ENCODE measurements at regions not wholly inside any gene's neighbourhood (a gene's known extent, or its start where the extent isn't known, plus 50 kb on each side); places are given as distances from the start of the nearest gene placed in this dataset.

DNA sequence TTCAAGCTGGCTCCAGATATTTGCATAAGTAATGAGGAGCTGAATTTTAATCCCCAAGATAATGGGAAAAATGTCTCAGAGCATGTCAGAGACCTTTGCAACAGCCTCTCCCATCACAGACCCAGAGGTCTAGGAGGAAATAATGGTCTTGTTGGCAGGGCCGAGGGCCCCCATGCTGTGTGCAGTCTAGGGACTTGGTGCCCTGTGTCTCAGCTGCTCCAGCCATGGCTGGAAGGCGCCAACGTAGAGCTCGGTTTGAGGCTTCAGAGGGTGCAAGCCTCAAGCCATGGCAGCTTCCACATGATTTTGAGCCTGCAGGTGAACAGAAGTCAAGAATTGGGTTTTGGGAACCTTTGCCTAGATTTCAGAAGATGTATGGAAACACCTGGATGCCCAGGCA, 134.7 kb downstream of the LYPLAL1 start (continued):
- TF ChIP-seq, protein P1, sequence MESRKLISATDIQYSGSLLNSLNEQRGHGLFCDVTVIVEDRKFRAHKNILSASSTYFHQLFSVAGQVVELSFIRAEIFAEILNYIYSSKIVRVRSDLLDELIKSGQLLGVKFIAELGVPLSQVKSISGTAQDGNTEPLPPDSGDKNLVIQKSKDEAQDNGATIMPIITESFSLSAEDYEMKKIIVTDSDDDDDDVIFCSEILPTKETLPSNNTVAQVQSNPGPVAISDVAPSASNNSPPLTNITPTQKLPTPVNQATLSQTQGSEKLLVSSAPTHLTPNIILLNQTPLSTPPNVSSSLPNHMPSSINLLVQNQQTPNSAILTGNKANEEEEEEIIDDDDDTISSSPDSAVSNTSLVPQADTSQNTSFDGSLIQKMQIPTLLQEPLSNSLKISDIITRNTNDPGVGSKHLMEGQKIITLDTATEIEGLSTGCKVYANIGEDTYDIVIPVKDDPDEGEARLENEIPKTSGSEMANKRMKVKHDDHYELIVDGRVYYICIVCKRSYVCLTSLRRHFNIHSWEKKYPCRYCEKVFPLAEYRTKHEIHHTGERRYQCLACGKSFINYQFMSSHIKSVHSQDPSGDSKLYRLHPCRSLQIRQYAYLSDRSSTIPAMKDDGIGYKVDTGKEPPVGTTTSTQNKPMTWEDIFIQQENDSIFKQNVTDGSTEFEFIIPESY (IDR thresholded peaks at IDR 0.05; ENCODE audit: extremely low read depth, insufficient replicate concordance, low read length) = no peak
- no peak for TF ChIP-seq SRF (IDR thresholded peaks at IDR 0.05; ENCODE audit: low read depth)

DNA sequence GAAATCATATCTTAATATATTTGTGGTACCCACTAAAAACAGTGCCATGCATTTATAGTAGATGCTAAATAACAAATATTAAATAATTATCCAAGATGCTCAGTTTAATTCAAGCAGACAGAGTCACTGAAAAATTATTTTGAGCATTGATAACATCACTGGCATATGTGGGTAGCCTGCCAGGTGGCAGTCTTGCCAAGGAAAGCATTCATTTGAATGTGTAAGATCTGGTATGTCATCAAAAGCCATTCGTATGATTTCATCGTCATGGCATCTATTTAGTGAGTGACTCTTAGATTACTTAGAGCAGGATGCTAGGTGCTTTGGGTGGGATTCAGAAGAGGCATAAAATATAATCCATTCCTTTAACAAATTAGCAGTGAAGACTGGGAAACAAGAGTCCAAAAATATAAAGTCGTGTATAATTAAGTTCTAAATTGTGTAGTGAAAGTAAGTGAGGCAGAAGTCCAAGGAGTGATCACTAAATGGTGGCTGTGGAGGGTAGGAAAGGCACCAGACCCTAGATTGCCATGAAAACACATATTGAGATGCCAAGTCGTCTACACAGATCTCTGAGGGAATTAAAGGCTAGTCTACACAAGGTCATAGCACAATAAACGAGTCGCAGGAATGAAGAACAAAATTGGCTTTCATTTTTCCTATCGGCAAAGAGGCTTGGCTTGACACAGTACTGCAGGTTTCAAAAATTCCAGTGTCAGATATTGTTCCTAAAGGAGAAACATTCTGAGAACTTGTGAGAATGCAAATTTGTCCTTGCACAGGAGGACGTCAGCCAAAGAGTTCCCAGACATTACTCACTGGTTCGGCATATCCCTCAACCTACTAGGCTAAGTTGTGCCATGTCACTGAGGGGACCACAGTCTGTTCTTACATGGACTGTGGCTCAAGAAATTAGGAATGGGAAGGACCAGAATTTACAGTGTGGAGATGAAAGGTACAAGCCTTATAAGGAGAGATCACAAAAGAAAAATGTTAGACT, 130.8 kb downstream of the LYPLAL1 start:
- no peak overlapping the region for H2AFZ ChIP-seq (ENCODE audit: low read depth, low read length, poor library complexity, severe bottlenecking)

More for the DNA sequence above, 130.8 kb downstream of the LYPLAL1 start:
- ChIA-PET POLR2A (no interaction called here), CTCF (no interaction called here), RAD21 (ENCODE audit: low non-redundant PET in 1 of 2, low total read pairs in 2 of 2, uncharacterized antibody in 2 of 2, unreplicated experiment in 2 of 2) (interaction anchor here in 1 of 2 experiments (0.6 kb wide), 1 partner anchor 81 kb away, joined by 3 read pairs; no protein-coding TSS in a partner anchor)
- H3K4me1 ChIP-seq (ENCODE audit: control insufficient read depth in 1 of 2, insufficient read depth in 2 of 2, low read length in 2 of 2) = peaks cover 0 to 6% of the 10 kb centered on the region in 2 experiments; a peak in 2 of 4 replicates
- H3K36me3 ChIP-seq (ENCODE audit: control insufficient read depth in 1 of 2, insufficient read depth in 2 of 2, low read length in 2 of 2) = no peaks in the 10 kb centered on the region
- no peaks in the 10 kb centered on the region for H3K9me2 ChIP-seq (ENCODE audit: insufficient read depth)
- no peaks in the 10 kb centered on the region for H3K27me3 ChIP-seq (ENCODE audit: insufficient read depth, low read length)
- no peak overlapping the region for H3K9ac ChIP-seq (ENCODE audit: low read length)
- ATAC-seq (no peak), DNase-seq (ENCODE audit: low read depth, low spot score) (no peak)
- H3K27ac ChIP-seq (ENCODE audit: low read depth, low read length) = no peak overlapping the region
- H3K4me3 ChIP-seq (replicated peaks in 1 of 2; ENCODE audit: low read depth in 1 of 2, low read length in 2 of 2) = no peak overlapping the region
- H4K20me1 ChIP-seq (ENCODE audit: insufficient read depth) = no peaks in the 10 kb centered on the region
- TF ChIP-seq, protein P2, sequence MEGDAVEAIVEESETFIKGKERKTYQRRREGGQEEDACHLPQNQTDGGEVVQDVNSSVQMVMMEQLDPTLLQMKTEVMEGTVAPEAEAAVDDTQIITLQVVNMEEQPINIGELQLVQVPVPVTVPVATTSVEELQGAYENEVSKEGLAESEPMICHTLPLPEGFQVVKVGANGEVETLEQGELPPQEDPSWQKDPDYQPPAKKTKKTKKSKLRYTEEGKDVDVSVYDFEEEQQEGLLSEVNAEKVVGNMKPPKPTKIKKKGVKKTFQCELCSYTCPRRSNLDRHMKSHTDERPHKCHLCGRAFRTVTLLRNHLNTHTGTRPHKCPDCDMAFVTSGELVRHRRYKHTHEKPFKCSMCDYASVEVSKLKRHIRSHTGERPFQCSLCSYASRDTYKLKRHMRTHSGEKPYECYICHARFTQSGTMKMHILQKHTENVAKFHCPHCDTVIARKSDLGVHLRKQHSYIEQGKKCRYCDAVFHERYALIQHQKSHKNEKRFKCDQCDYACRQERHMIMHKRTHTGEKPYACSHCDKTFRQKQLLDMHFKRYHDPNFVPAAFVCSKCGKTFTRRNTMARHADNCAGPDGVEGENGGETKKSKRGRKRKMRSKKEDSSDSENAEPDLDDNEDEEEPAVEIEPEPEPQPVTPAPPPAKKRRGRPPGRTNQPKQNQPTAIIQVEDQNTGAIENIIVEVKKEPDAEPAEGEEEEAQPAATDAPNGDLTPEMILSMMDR (IDR thresholded peaks at IDR 0.05 in 2 of 3, conservative IDR thresholded peaks at IDR 0.05 in 1 of 3; ENCODE audit: borderline replicate concordance in 1 of 3, insufficient read depth in 1 of 3, low read depth in 2 of 3, low read length in 2 of 3) = peak in 2 of 3 experiments; percentile 25 to 31; a peak in 3 of 6 replicates
- TF ChIP-seq RAD21 (IDR thresholded peaks at IDR 0.05; ENCODE audit: low read depth) = peak; percentile 49; the same call in 1 of the 2 replicates
- no peak for TF ChIP-seq SIN3A (IDR thresholded peaks at IDR 0.05; ENCODE audit: low read depth)
- H3K9me3 ChIP-seq (ENCODE audit: control insufficient read depth in 1 of 2, insufficient read depth in 1 of 2, low read depth in 1 of 2, low read length in 2 of 2) = no peaks in the 10 kb centered on the region
- BruUV-seq (replicated peaks) = no TSS peak
- no peak overlapping the region for H3K4me2 ChIP-seq (ENCODE audit: low read length)
- intact Hi-C loops (cut with micrococcal nuclease) = loop anchor here (5.0 kb wide), 1 partner anchor 263 kb away; no protein-coding TSS in a partner anchor
- no peaks in the 10 kb centered on the region for H3K79me2 ChIP-seq (ENCODE audit: insufficient read depth, low read length)

Measured in HCT116 (cell line).